ENCODE measurements at regions not wholly inside any gene's neighbourhood (a gene's known extent, or its start where the extent isn't known, plus 50 kb on each side); places are given as distances from the start of the nearest gene placed in this dataset.

DNA sequence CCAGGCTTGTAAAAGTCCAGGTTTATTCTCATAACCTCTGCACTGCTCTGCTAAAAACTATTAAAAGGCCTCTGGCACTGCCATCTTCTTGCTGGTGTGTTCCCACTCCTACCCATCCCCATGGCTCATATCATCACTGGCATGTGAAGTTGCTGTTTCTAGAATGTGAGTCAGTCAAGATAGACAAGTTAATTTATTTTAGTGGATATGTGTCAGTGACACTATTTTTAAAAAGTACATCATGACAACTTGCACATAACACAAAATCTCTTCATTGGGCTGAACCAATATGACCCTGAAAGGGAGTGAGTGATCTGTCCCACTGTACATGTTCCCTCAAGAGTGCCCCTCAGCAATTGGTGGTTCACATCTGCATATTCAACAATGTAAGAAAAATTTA lies 299.7 kb downstream of the NFIB start:
- no peak overlapping the region for H3K27ac ChIP-seq (ENCODE audit: low read depth in 2 of 2, low read length in 2 of 2)
- no peaks in the 10 kb centered on the region for H3K36me3 ChIP-seq (ENCODE audit: control insufficient read depth in 2 of 2, insufficient read depth in 2 of 2, low read length in 2 of 2)
- H3K4me1 ChIP-seq (ENCODE audit: control insufficient read depth in 2 of 2, insufficient read depth in 2 of 2, low read length in 2 of 2): no peaks in the 10 kb centered on the region
- no peak overlapping the region for H3K9ac ChIP-seq (ENCODE audit: low read depth in 1 of 2, low read length in 2 of 2)
- no peaks in the 10 kb centered on the region for H3K27me3 ChIP-seq (ENCODE audit: control insufficient read depth in 2 of 2, insufficient read depth in 2 of 2, low read length in 2 of 2)
- H3K4me3 ChIP-seq (ENCODE audit: low read length in 2 of 2): no peak overlapping the region
- no peaks in the 10 kb centered on the region for H3K9me3 ChIP-seq (ENCODE audit: control insufficient read depth in 2 of 2, low read length in 2 of 2)

DNA sequence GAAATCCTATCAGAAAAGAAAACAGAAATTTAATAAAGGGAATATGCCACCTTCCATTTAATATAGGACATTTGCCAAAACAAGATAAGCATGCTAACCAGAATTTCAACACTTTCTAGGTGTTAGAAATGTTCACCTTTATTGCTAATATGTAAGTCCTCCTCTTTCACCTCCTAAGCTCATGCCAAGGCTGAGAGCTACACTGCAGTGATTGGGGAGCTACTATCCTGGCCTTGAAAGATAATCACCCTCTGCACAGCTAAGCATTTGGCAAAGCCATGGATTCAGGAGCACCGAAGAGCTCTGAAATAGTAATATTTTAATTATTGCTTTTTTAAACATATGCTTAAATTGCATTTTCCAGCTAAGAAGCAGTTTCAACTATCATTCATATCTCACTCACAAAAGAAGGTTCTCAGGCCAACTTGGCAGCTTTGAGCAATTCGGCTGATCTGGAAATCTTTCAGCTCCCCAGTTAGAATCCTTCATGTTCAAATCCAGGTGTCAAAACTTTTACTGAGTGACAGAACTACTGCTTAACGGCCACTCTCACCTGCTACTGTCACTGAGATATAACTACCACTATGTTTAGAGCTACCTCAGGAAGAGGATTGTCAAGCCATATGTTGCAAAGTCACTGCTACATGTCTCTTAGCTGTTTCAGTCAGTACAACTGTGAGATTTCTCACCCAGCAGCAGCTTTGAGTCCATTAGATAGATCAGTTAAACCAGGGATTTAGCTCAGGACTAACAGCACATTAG lies 302.0 kb downstream of the NFIB start:
- Histone ChIP-seq H3K9ac (ENCODE audit: low read depth in 1 of 2, low read length in 2 of 2) (no peak overlapping the region), H3K36me3 (ENCODE audit: control insufficient read depth in 2 of 2, insufficient read depth in 2 of 2, low read length in 2 of 2) (no peaks in the 10 kb centered on the region), H3K27ac (ENCODE audit: low read depth in 2 of 2, low read length in 2 of 2) (no peak overlapping the region)

DNA sequence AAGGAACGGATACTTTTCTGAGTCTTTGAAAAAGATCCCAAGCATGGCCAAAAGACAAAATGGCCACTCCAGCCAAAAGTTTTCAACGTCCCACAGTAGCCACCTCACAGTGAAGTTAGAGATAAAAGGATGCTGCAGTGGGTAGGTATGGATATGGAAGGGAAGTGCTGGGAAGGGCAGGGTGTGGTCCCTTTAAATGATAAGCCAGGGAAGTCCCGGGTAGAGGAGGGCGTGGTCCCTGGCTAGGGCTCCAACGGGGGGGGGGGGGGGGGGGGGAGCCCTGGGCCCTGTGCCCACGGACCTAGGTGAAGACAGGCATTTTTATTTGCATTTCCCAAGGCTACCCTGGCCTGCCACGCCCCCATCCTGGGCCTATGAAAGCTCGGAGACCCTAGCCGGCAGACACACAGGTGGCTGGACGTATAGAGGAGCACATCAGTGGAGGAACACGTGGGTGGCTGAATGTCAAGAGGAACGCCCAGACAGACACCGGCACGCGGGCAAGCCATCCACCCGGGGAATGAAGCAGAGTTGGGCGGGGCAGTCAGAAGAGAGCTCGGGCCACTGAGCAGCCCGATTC lies 306.7 kb downstream of the NFIB start:
- H3K4me1 ChIP-seq (ENCODE audit: control insufficient read depth in 2 of 2, insufficient read depth in 2 of 2, low read length in 2 of 2): no peaks in the 10 kb centered on the region
- H3K27me3 ChIP-seq (ENCODE audit: control insufficient read depth in 2 of 2, insufficient read depth in 2 of 2, low read length in 2 of 2): no peaks in the 10 kb centered on the region
- no peaks in the 10 kb centered on the region for H3K36me3 ChIP-seq (ENCODE audit: control insufficient read depth in 2 of 2, insufficient read depth in 2 of 2, low read length in 2 of 2)
- H3K9ac ChIP-seq (ENCODE audit: low read depth in 1 of 2, low read length in 2 of 2): no peak overlapping the region
- H3K27ac ChIP-seq (ENCODE audit: low read depth in 2 of 2, low read length in 2 of 2): no peak overlapping the region
- no peaks in the 10 kb centered on the region for H3K9me3 ChIP-seq (ENCODE audit: control insufficient read depth in 2 of 2, low read length in 2 of 2)
- H3K4me3 ChIP-seq (ENCODE audit: low read length in 2 of 2): no peak overlapping the region

More for the DNA sequence above, 302.0 kb downstream of the NFIB start:
- Histone ChIP-seq H3K4me3 (ENCODE audit: low read length in 2 of 2) (no peak overlapping the region), H3K4me1 (ENCODE audit: control insufficient read depth in 2 of 2, insufficient read depth in 2 of 2, low read length in 2 of 2) (no peaks in the 10 kb centered on the region), H3K27me3 (ENCODE audit: control insufficient read depth in 2 of 2, insufficient read depth in 2 of 2, low read length in 2 of 2) (no peaks in the 10 kb centered on the region), H3K9me3 (ENCODE audit: control insufficient read depth in 2 of 2, low read length in 2 of 2) (no peaks in the 10 kb centered on the region)

DNA sequence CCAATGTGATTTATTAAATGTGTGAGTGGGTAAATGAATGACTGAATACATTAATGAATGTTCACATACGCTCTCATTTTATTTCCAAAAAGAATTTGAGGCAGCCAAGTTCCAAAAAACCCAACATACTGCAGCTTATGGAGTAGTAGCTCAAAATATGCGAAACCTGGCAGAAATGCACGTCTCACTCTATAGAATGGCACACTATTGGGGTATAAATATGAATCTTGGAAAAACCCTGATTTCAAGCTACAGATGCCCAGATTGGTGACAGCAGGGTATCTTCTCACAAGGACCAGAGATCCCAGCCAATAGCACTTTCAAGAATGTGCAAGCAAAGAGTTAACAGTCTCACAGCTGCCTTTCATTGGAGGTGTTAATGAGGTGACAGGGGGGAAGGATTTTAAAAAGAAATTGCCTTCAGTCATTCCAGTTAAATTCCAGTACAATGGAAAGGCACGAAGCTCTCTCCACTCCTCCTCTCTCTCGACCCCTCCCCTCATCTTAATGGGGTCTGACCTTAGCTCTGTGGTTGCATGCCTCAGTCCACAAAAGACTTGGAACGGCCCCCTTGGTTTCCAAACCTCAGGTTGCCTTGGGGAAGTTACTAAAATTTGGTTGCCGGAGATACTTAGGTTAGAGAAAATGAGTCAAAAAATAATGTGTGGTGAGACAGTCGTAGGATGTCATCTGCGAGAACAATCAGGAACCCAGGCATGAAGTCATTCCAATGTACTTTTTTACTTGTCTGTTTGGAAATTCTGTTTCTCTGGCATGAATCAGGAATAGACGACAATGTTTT lies 307.4 kb downstream of the NFIB start:
- H3K9me3 ChIP-seq (ENCODE audit: control insufficient read depth in 2 of 2, low read length in 2 of 2): no peaks in the 10 kb centered on the region
- no peak overlapping the region for H3K9ac ChIP-seq (ENCODE audit: low read depth in 1 of 2, low read length in 2 of 2)
- H3K36me3 ChIP-seq (ENCODE audit: control insufficient read depth in 2 of 2, insufficient read depth in 2 of 2, low read length in 2 of 2): no peaks in the 10 kb centered on the region
- H3K27ac ChIP-seq (ENCODE audit: low read depth in 2 of 2, low read length in 2 of 2): no peak overlapping the region
- H3K4me1 ChIP-seq (ENCODE audit: control insufficient read depth in 2 of 2, insufficient read depth in 2 of 2, low read length in 2 of 2): no peaks in the 10 kb centered on the region
- no peak overlapping the region for H3K4me3 ChIP-seq (ENCODE audit: low read length in 2 of 2)
- H3K27me3 ChIP-seq (ENCODE audit: control insufficient read depth in 2 of 2, insufficient read depth in 2 of 2, low read length in 2 of 2): no peaks in the 10 kb centered on the region

DNA sequence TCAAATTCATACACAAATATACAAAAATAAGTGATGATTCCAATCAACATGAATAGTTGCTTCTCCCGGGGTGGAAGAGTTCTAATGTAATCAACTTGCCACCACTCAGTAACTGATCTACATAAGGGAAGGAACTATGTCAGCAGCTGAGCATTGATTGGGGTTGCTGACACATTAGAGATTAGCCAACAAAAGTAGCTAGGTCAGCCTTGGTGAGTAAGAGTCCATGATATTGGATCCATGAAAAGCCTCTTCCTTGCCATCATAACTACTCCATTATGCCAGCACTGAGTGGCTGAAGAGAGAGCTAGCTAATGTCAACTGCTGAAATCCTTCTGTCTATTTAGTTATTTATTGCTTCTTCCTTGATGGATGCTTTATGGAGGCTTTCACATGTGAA lies 309.8 kb downstream of the NFIB start:
- Histone ChIP-seq H3K4me3 (ENCODE audit: low read length in 2 of 2) (no peak overlapping the region), H3K27ac (ENCODE audit: low read depth in 2 of 2, low read length in 2 of 2) (no peak overlapping the region), H3K27me3 (ENCODE audit: control insufficient read depth in 2 of 2, insufficient read depth in 2 of 2, low read length in 2 of 2) (no peaks in the 10 kb centered on the region), H3K4me1 (ENCODE audit: control insufficient read depth in 2 of 2, insufficient read depth in 2 of 2, low read length in 2 of 2) (no peaks in the 10 kb centered on the region), H3K36me3 (ENCODE audit: control insufficient read depth in 2 of 2, insufficient read depth in 2 of 2, low read length in 2 of 2) (no peaks in the 10 kb centered on the region), H3K9ac (ENCODE audit: low read depth in 1 of 2, low read length in 2 of 2) (no peak overlapping the region), H3K9me3 (ENCODE audit: control insufficient read depth in 2 of 2, low read length in 2 of 2) (no peaks in the 10 kb centered on the region)

DNA sequence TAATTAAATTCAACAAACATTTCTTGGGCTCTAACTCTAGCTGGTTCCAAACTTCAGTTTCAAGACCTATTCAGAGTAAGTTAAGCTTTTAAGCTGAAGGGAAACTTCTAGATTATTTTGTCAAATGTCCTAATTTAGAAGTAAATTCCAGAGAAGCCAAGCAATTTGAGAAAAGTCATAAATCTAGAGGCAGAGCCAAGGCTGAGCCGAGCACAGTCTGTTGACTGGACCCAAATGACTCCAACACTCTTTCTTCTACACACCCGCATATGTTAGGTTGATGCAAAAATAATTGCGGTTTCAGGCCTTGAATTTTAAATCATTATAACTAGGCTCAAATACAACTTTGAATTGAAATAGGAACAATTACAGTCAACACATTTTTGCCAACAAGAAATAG lies 319.7 kb downstream of the NFIB start:
- no peaks in the 10 kb centered on the region for H3K9me3 ChIP-seq (ENCODE audit: control insufficient read depth in 2 of 2, low read length in 2 of 2)
- no peaks in the 10 kb centered on the region for H3K27me3 ChIP-seq (ENCODE audit: control insufficient read depth in 2 of 2, insufficient read depth in 2 of 2, low read length in 2 of 2)
- H3K36me3 ChIP-seq (ENCODE audit: control insufficient read depth in 2 of 2, insufficient read depth in 2 of 2, low read length in 2 of 2): no peaks in the 10 kb centered on the region
- no peaks in the 10 kb centered on the region for H3K4me1 ChIP-seq (ENCODE audit: control insufficient read depth in 2 of 2, insufficient read depth in 2 of 2, low read length in 2 of 2)
- no peak overlapping the region for H3K9ac ChIP-seq (ENCODE audit: low read depth in 1 of 2, low read length in 2 of 2)
- H3K4me3 ChIP-seq (ENCODE audit: low read length in 2 of 2): no peak overlapping the region
- H3K27ac ChIP-seq (ENCODE audit: low read depth in 2 of 2, low read length in 2 of 2): no peak overlapping the region

DNA sequence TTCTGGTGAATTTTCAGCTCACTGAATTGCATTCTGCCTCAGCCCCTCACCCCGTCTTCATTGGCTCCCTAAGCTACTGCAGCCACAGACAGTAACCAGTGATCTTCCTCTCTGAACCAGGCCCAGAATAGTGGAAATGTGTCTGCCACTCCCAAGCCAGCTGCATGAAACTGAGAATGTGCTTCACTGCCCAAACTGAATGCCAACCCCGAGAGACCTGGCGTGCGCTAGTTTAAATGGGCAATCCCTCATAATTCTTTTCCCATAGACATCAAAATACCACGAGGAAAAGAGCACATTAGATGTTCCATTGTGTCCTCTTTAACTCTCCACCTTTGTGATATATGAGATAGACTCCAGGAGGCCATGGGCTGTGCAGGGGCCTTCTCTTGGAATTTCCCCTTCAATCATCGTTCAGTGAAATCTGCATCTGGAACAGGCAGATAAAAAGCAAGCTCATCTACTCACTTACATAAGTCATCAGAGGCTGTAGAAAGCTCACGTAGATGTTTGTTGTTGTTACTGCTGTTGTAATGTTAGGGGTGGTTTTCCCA lies 320.2 kb downstream of the NFIB start:
- H3K9ac ChIP-seq (ENCODE audit: low read depth in 1 of 2, low read length in 2 of 2): no peak overlapping the region
- H3K4me3 ChIP-seq (ENCODE audit: low read length in 2 of 2): no peak overlapping the region
- no peak overlapping the region for H3K27ac ChIP-seq (ENCODE audit: low read depth in 2 of 2, low read length in 2 of 2)
- H3K36me3 ChIP-seq (ENCODE audit: control insufficient read depth in 2 of 2, insufficient read depth in 2 of 2, low read length in 2 of 2): no peaks in the 10 kb centered on the region
- no peaks in the 10 kb centered on the region for H3K9me3 ChIP-seq (ENCODE audit: control insufficient read depth in 2 of 2, low read length in 2 of 2)
- H3K4me1 ChIP-seq (ENCODE audit: control insufficient read depth in 2 of 2, insufficient read depth in 2 of 2, low read length in 2 of 2): no peaks in the 10 kb centered on the region
- no peaks in the 10 kb centered on the region for H3K27me3 ChIP-seq (ENCODE audit: control insufficient read depth in 2 of 2, insufficient read depth in 2 of 2, low read length in 2 of 2)

DNA sequence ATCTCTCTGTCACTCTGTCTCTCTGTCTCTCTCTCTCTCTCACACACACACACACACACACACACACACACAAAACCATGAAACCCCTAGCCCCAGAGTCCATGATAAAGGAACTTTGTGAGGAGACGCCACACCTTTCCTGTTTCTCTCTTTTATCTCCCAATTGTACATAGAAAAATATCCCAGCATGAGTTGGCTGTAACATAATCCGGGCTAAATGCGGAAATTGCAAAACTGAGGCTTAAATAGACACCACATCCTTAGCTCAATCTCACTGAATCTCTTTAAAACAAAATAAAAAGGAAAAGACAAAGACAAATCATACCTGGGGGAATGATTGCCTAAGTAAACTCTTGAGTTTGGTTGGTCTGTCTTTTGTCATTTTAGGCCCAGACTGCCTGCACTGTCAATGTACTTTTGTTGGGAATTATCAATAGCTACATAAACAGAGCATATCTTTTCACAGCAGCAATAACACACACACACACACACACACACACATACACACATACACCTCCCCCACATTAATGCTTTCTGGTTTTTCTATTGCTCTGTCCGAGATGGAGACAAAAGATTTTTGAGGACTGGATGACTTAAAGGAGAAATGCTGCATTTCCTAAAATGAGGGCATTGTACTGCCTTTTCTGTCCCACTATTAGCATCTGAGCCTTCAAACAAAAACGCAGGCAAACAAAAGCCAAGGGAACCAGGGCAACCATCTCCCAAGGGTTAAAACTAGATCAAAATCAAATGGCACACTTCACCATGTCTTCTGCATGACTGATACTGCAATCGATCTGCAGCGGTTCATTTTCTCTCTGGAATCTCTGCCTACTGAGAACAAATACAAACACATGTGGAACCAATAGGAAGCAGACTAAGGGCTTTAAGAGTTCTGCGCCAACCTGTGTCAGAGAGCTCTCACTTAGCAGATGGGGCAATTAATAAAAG lies 321.5 kb downstream of the NFIB start:
- H3K4me3 ChIP-seq (ENCODE audit: low read length in 2 of 2): no peak overlapping the region
- no peaks in the 10 kb centered on the region for H3K9me3 ChIP-seq (ENCODE audit: control insufficient read depth in 2 of 2, low read length in 2 of 2)
- no peak overlapping the region for H3K9ac ChIP-seq (ENCODE audit: low read depth in 1 of 2, low read length in 2 of 2)
- H3K27ac ChIP-seq (ENCODE audit: low read depth in 2 of 2, low read length in 2 of 2): no peak overlapping the region
- H3K4me1 ChIP-seq (ENCODE audit: control insufficient read depth in 2 of 2, insufficient read depth in 2 of 2, low read length in 2 of 2): no peaks in the 10 kb centered on the region
- H3K36me3 ChIP-seq (ENCODE audit: control insufficient read depth in 2 of 2, insufficient read depth in 2 of 2, low read length in 2 of 2): no peaks in the 10 kb centered on the region
- H3K27me3 ChIP-seq (ENCODE audit: control insufficient read depth in 2 of 2, insufficient read depth in 2 of 2, low read length in 2 of 2): no peaks in the 10 kb centered on the region

DNA sequence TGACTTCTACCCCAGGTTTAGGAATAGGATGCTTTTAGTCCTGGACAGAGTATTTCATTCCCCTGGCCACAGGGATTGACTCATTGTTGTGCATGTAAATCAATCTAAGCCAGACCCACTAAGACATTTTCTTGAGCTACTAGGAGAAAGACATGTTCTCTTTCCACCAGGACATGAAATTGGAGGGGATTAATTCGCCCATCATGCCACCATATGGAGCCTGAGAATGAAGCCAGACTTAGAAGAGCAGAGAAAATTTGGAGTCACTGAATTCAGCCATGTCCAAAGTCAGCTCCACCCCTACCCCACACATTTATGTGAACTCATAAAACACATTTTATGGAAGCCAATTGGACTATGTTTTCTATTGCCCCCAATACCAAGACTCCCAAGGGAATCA lies 322.5 kb downstream of the NFIB start:
- H3K36me3 ChIP-seq (ENCODE audit: control insufficient read depth in 2 of 2, insufficient read depth in 2 of 2, low read length in 2 of 2): no peaks in the 10 kb centered on the region
- H3K9me3 ChIP-seq (ENCODE audit: control insufficient read depth in 2 of 2, low read length in 2 of 2): no peaks in the 10 kb centered on the region
- H3K27ac ChIP-seq (ENCODE audit: low read depth in 2 of 2, low read length in 2 of 2): no peak overlapping the region
- no peaks in the 10 kb centered on the region for H3K27me3 ChIP-seq (ENCODE audit: control insufficient read depth in 2 of 2, insufficient read depth in 2 of 2, low read length in 2 of 2)
- H3K9ac ChIP-seq (ENCODE audit: low read depth in 1 of 2, low read length in 2 of 2): no peak overlapping the region
- H3K4me3 ChIP-seq (ENCODE audit: low read length in 2 of 2): no peak overlapping the region
- H3K4me1 ChIP-seq (ENCODE audit: control insufficient read depth in 2 of 2, insufficient read depth in 2 of 2, low read length in 2 of 2): no peaks in the 10 kb centered on the region

Data from mucosa of rectum (tissue), 2 donors.